ENCODE measurements at regions not wholly inside any gene's neighbourhood (a gene's known extent, or its start where the extent isn't known, plus 50 kb on each side); places are given as distances from the start of the nearest gene placed in this dataset.

DNA sequence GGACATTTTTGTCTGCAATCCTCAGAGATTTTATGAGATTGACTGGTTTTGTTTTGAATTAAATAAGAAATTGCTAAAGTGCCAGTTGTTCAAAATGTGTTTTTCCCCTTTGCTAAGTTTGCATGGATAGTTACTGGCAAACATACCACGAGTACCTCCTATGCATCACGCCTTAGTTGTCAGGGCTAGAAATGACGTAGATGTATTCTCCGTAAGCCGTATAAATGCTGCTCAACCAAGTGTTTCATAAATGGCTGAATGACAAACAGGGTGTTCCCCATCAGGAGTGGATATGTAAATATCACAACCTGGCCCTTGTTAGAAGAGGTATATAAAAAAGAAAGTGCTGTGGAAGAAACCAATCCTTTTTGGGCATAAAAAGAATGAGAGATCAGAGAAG is 341.1 kb upstream of the ZFP64 start:
- DNase-seq (ENCODE audit: low read depth), result no peak
- no peak overlapping the region for H3K4me3 ChIP-seq (ENCODE audit: control insufficient read depth, low read depth, low read length)
- TF ChIP-seq CTCF (conservative IDR thresholded peaks at IDR 0.05; ENCODE audit: control insufficient read depth, insufficient read depth, low read depth, low read length), result no peak

DNA sequence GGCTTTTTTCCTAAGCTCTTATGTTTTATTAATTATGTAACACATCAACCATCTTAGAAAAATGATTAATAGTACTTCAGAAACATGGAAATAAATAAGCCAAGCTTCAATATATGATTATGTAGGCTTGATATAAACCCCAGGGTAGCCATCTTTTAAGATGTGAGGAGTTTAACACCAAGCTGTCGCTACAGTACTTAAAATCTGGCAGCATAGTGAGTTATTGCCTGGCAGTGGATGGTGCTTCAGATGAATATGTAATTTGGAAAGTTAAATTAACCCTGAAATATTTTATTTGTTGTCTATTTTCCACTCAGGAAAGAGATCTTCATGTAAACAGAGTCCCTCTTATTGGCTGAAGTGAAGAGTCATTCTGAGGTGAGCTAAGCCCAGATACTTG is 339.0 kb upstream of the ZFP64 start:
- H3K4me3 ChIP-seq (ENCODE audit: control insufficient read depth, low read depth, low read length), result no peak overlapping the region
- TF ChIP-seq CTCF (conservative IDR thresholded peaks at IDR 0.05; ENCODE audit: control insufficient read depth, insufficient read depth, low read depth, low read length), result no peak
- DNase-seq (ENCODE audit: low read depth), result no peak

- peak; percentile 5 for DNase-seq (ENCODE audit: low read depth)
- no peak for TF ChIP-seq CTCF (conservative IDR thresholded peaks at IDR 0.05; ENCODE audit: control insufficient read depth, insufficient read depth, low read depth, low read length)
- no peak overlapping the region for H3K4me3 ChIP-seq (ENCODE audit: control insufficient read depth, low read depth, low read length)
Measured at GRCh38 chr20:52529826-52530225, 338.2 kb upstream of the ZFP64 start.

GRCh38 chr20:52524861-52525260 is 333.3 kb upstream of the ZFP64 start:
- H3K4me3 ChIP-seq (ENCODE audit: control insufficient read depth, low read depth, low read length), result no peak overlapping the region
- TF ChIP-seq CTCF (conservative IDR thresholded peaks at IDR 0.05; ENCODE audit: control insufficient read depth, insufficient read depth, low read depth, low read length), result no peak
- no peak for DNase-seq (ENCODE audit: low read depth)

- no peak for TF ChIP-seq CTCF (conservative IDR thresholded peaks at IDR 0.05; ENCODE audit: control insufficient read depth, insufficient read depth, low read depth, low read length)
- no peak for DNase-seq (ENCODE audit: low read depth)
- H3K4me3 ChIP-seq (ENCODE audit: control insufficient read depth, low read depth, low read length), result no peak overlapping the region
Measured at GRCh38 chr20:52518735-52519134, 327.2 kb upstream of the ZFP64 start.

GRCh38 chr20:52515877-52516276 is 324.3 kb upstream of the ZFP64 start:
- no peak for DNase-seq (ENCODE audit: low read depth)
- no peak for TF ChIP-seq CTCF (conservative IDR thresholded peaks at IDR 0.05; ENCODE audit: control insufficient read depth, insufficient read depth, low read depth, low read length)
- H3K4me3 ChIP-seq (ENCODE audit: control insufficient read depth, low read depth, low read length), result no peak overlapping the region

DNA sequence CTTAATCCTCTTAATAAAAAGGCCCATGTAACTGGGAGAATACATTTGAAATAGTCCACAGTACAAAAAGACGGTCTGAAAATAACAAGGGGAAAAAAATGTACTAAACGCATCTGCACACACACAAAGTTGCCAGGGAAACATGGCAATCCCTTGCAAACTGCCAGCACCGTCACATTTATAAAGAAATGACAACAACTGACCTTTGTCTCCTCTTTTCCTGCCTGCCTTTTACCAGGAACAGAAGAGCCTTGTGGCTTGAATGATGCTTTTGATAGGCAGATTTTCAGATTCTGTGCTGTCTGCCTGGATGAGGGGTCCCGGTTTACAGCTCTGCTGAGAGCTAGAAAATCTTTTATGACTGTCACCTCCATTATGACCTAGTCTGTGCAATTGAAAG is 308.6 kb upstream of the ZFP64 start:
- DNase-seq (ENCODE audit: low read depth), result no peak
- no peak for TF ChIP-seq CTCF (conservative IDR thresholded peaks at IDR 0.05; ENCODE audit: control insufficient read depth, insufficient read depth, low read depth, low read length)
- H3K4me3 ChIP-seq (ENCODE audit: control insufficient read depth, low read depth, low read length), result no peak overlapping the region
